ENCODE measurements at regions not wholly inside any gene's neighbourhood (a gene's known extent, or its start where the extent isn't known, plus 50 kb on each side); places are given as distances from the start of the nearest gene placed in this dataset.

- Mint-ChIP-seq H3K4me3 (ENCODE audit: unreplicated experiment) (no peak overlapping the region), H3K4me1 (ENCODE audit: unreplicated experiment) (peaks cover 26% of the 10 kb centered on the region), H3K9me3 (ENCODE audit: unreplicated experiment) (no peaks in the 10 kb centered on the region), H3K27me3 (ENCODE audit: unreplicated experiment) (no peaks in the 10 kb centered on the region), H3K27ac (ENCODE audit: unreplicated experiment) (no peak overlapping the region), H3K36me3 (ENCODE audit: unreplicated experiment) (no peaks in the 10 kb centered on the region)
- TF ChIP-seq CTCF (IDR thresholded peaks at IDR 0.05) = no peak
- DNase-seq (ENCODE audit: extremely low spot score, unreplicated experiment) = no peak
These were observed 91.4 kb downstream of the ADAMTS1 start for GRCh38 chr21:26753822-26754221.

- Mint-ChIP-seq H3K4me3 (ENCODE audit: unreplicated experiment) (no peak overlapping the region), H3K27me3 (ENCODE audit: unreplicated experiment) (no peaks in the 10 kb centered on the region), H3K4me1 (ENCODE audit: unreplicated experiment) (peaks cover 26% of the 10 kb centered on the region), H3K27ac (ENCODE audit: unreplicated experiment) (no peak overlapping the region), H3K36me3 (ENCODE audit: unreplicated experiment) (no peaks in the 10 kb centered on the region), H3K9me3 (ENCODE audit: unreplicated experiment) (no peaks in the 10 kb centered on the region)
- DNase-seq (ENCODE audit: extremely low spot score, unreplicated experiment) = no peak
- no peak for TF ChIP-seq CTCF (IDR thresholded peaks at IDR 0.05)
These were observed 92.4 kb downstream of the ADAMTS1 start for GRCh38 chr21:26752849-26753248.

- TF ChIP-seq CTCF (IDR thresholded peaks at IDR 0.05) = no peak
- Mint-ChIP-seq H3K9me3 (ENCODE audit: unreplicated experiment) (no peaks in the 10 kb centered on the region), H3K4me3 (ENCODE audit: unreplicated experiment) (no peak overlapping the region), H3K27me3 (ENCODE audit: unreplicated experiment) (peaks cover 4% of the 10 kb centered on the region), H3K36me3 (ENCODE audit: unreplicated experiment) (no peaks in the 10 kb centered on the region), H3K4me1 (ENCODE audit: unreplicated experiment) (peaks cover 14% of the 10 kb centered on the region), H3K27ac (ENCODE audit: unreplicated experiment) (no peak overlapping the region)
- DNase-seq (ENCODE audit: extremely low spot score, unreplicated experiment) = no peak
These were observed 93.9 kb downstream of the ADAMTS1 start for GRCh38 chr21:26751305-26751704.

- Mint-ChIP-seq H3K27me3 (ENCODE audit: unreplicated experiment) (peaks cover 4% of the 10 kb centered on the region), H3K4me3 (ENCODE audit: unreplicated experiment) (no peak overlapping the region)
These were observed 97.1 kb downstream of the ADAMTS1 start for GRCh38 chr21:26748066-26748465.

GRCh38 chr21:26747216-26747615 lies 98.0 kb downstream of the ADAMTS1 start:
- Mint-ChIP-seq H3K4me3 (ENCODE audit: unreplicated experiment) (no peak overlapping the region), H3K9me3 (ENCODE audit: unreplicated experiment) (no peaks in the 10 kb centered on the region), H3K27me3 (ENCODE audit: unreplicated experiment) (peaks cover 4% of the 10 kb centered on the region), H3K27ac (ENCODE audit: unreplicated experiment) (no peak overlapping the region), H3K4me1 (ENCODE audit: unreplicated experiment) (no peaks in the 10 kb centered on the region), H3K36me3 (ENCODE audit: unreplicated experiment) (no peaks in the 10 kb centered on the region)
- DNase-seq (ENCODE audit: extremely low spot score, unreplicated experiment) = no peak
- TF ChIP-seq CTCF (IDR thresholded peaks at IDR 0.05) = no peak

More at GRCh38 chr21:26748066-26748465, 97.1 kb downstream of the ADAMTS1 start:
- H3K4me1 Mint-ChIP-seq (ENCODE audit: unreplicated experiment) = no peaks in the 10 kb centered on the region
- TF ChIP-seq CTCF (IDR thresholded peaks at IDR 0.05) = no peak
- DNase-seq (ENCODE audit: extremely low spot score, unreplicated experiment) = no peak
- no peak overlapping the region for H3K27ac Mint-ChIP-seq (ENCODE audit: unreplicated experiment)
- H3K36me3 Mint-ChIP-seq (ENCODE audit: unreplicated experiment) = no peaks in the 10 kb centered on the region
- no peaks in the 10 kb centered on the region for H3K9me3 Mint-ChIP-seq (ENCODE audit: unreplicated experiment)

Measured in osteocyte (in vitro differentiated cells).